Lung (tissue), 11 donors: ENCODE measurements at regions not wholly inside any gene's neighbourhood (a gene's known extent, or its start where the extent isn't known, plus 50 kb on each side); places are given as distances from the start of the nearest gene placed in this dataset.

ENCODE experiments used
- ATAC-seq: fragments of 200-7000 bp; cut with Tn5 transposase; one replicate; pipeline ENCODE4 v1.9.1; 2020; ENCODE audit warnings: moderate number of reproducible peaks; ENCODE audit not compliant: insufficient read depth, low FRiP score
- DNase-seq, 3 donors: peaks; one replicate each; pipeline ENCODE4 v3.0.0-alpha.2; 2013 to 2017
- H3K27ac ChIP-seq, 2 donors: one replicate each; pipeline ENCODE4 v1.5.1; 2013; ENCODE audit warnings: mild to moderate bottlenecking in 2 of 2, moderate library complexity in 2 of 2, control low read depth in 1 of 2, inconsistent platforms in 1 of 2, low read depth in 1 of 2, low read length in 1 of 2
- H3K27me3 ChIP-seq, 3 donors: one replicate each; pipeline ENCODE4 v1.5.1; 2013; ENCODE audit warnings: low read length in 2 of 3; ENCODE audit not compliant: control insufficient read depth in 3 of 3, insufficient read depth in 3 of 3
- H3K36me3 ChIP-seq, 4 donors: one replicate each; pipeline ENCODE4 v1.5.1; 2013; ENCODE audit warnings: low read length in 4 of 4, mild to moderate bottlenecking in 1 of 4, moderate library complexity in 1 of 4; ENCODE audit not compliant: control insufficient read depth in 4 of 4, insufficient read depth in 4 of 4
- H3K4me1 ChIP-seq, 5 donors: one replicate each; pipeline ENCODE4 v1.5.1; 2013; ENCODE audit warnings: low read length in 5 of 5, mild to moderate bottlenecking in 2 of 5, moderate library complexity in 1 of 5; ENCODE audit not compliant: control insufficient read depth in 5 of 5, insufficient read depth in 5 of 5
- H3K4me3 ChIP-seq: one replicate; pipeline ENCODE4 v1.5.1; 2013; ENCODE audit warnings: mild to moderate bottlenecking, control low read depth, moderate library complexity
- H3K9ac ChIP-seq, 2 donors: one replicate each; pipeline ENCODE4 v1.5.1; 2013; ENCODE audit warnings: low read length in 2 of 2, control low read depth in 1 of 2; ENCODE audit not compliant: insufficient read depth in 1 of 2
- H3K9me3 ChIP-seq, 4 donors: one replicate each; pipeline ENCODE4 v1.5.1; 2013; ENCODE audit warnings: low read length in 3 of 4, mild to moderate bottlenecking in 1 of 4, moderate library complexity in 1 of 4; ENCODE audit not compliant: control insufficient read depth in 4 of 4, insufficient read depth in 3 of 4
- WGBS, 2 donors: extraction: QIAGEN DNeasy Blood & Tissue Kit; methylation state at CpG; one replicate each; pipeline ENCODE4 v1.1.7; 2013; 5-methylcytosine and 5-hydroxymethylcytosine counted together
- TF ChIP-seq, protein P1 (sequence below): IDR thresholded peaks from 2 replicates; pipeline ENCODE4 v1.5.1; 2012; ENCODE audit warnings: mild to moderate bottlenecking; ENCODE audit errors: control extremely low read depth, extremely low read depth
- donor health status: control.
- donor health status: control.
- donor health status: Bipolar disorder and iron deficiency.
- donor health status: healthy.
- donor health status: DM: yes; HTN: yes; CAD: no.

DNA sequence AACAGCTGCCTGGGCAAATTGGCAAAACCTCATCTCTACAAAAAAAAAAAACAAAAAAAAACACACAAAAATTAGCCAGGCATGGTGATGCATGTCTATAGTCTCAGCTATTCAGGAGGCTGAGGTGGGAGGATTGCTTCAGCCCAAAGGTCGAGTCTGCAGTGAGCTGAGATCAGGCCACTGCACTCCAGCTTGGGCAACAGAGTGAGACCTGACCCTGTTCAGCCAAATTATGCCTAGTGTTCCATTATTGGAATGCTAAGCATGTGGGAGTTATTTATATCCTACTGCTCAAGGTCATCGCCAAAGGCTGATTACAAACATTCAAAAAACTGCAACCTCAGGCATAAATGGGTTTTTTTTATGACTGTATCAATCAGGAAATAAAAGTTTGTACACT, 1251.0 kb upstream of the PCDH9 start:
- Histone ChIP-seq H3K27me3 (no peaks in the 10 kb centered on the region), H3K27ac (no peak overlapping the region), H3K9me3 (no peaks in the 10 kb centered on the region), H3K4me3 (no peak overlapping the region), H3K36me3 (no peaks in the 10 kb centered on the region), H3K9ac (no peak overlapping the region), H3K4me1 (no peaks in the 10 kb centered on the region)
- TF ChIP-seq, protein P1, sequence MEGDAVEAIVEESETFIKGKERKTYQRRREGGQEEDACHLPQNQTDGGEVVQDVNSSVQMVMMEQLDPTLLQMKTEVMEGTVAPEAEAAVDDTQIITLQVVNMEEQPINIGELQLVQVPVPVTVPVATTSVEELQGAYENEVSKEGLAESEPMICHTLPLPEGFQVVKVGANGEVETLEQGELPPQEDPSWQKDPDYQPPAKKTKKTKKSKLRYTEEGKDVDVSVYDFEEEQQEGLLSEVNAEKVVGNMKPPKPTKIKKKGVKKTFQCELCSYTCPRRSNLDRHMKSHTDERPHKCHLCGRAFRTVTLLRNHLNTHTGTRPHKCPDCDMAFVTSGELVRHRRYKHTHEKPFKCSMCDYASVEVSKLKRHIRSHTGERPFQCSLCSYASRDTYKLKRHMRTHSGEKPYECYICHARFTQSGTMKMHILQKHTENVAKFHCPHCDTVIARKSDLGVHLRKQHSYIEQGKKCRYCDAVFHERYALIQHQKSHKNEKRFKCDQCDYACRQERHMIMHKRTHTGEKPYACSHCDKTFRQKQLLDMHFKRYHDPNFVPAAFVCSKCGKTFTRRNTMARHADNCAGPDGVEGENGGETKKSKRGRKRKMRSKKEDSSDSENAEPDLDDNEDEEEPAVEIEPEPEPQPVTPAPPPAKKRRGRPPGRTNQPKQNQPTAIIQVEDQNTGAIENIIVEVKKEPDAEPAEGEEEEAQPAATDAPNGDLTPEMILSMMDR: no peak
- ATAC-seq (no peak), DNase-seq (no peak)
- 52 to 61% methylated on average over 2 of the region's 2 CpGs for WGBS, 2 donors

DNA sequence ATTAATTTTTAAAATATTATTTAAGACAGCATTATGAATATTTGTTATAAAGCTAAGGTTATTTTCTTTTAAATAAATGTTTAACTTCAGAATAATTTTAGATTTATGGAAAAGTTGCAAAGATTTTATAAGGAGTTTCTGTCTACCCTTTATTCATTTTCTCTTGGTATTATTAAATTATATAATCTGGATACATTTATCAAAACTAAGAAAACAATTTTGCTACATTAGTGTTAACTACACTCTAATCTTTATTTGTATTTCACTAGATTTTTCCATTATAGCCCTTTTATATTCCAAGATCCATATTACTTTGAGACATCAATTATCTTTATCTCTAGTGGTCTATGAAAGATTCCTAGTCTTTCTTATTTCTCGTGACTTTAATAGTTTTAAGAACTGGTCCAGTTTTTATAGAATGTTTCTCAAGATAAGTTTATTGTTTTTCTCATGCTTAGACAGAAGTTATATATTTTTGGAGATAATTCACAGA, 1243.7 kb upstream of the PCDH9 start:
- 71 to 78% methylated on average over 1 of the region's 1 CpG for WGBS, 2 donors
- no peaks in the 10 kb centered on the region for H3K27me3 ChIP-seq

DNA sequence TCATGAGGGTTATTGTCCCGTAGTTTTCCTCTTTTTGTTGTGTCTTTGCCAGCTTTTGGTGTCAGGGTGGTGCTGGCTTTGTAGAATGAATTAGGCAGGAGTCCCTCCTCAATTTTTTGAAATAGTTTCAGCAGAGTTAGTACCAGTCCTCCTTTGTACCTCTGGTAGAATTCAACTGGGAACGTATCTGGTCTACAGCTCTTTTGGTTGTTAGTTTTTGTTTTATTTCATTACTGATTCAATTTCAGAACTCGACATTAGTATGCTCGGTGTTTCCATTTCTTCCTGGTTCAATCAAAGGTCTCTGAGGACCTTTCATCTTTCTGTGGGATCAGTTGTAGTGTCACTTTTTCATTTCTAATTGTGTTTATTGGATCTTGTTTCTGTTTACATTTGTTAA, 1237.0 kb upstream of the PCDH9 start:
- DNase-seq (no peak), ATAC-seq (no peak)
- H3K9ac ChIP-seq: no peak overlapping the region
- H3K4me3 ChIP-seq: no peak overlapping the region
- TF ChIP-seq, protein P1: no peak
- H3K36me3 ChIP-seq: no peaks in the 10 kb centered on the region
- H3K27ac ChIP-seq: no peak overlapping the region
- H3K4me1 ChIP-seq: no peaks in the 10 kb centered on the region
- WGBS, 2 donors: 76 to 82% methylated on average over 4 of the region's 4 CpGs
- H3K9me3 ChIP-seq: no peaks in the 10 kb centered on the region
- no peaks in the 10 kb centered on the region for H3K27me3 ChIP-seq

More for the DNA sequence above, 1243.7 kb upstream of the PCDH9 start:
- Histone ChIP-seq H3K4me3 (no peak overlapping the region), H3K4me1 (no peaks in the 10 kb centered on the region), H3K9ac (no peak overlapping the region), H3K27ac (no peak overlapping the region), H3K9me3 (no peaks in the 10 kb centered on the region), H3K36me3 (no peaks in the 10 kb centered on the region)
- DNase-seq: no peak
- ATAC-seq: no peak
- TF ChIP-seq, protein P1: no peak

DNA sequence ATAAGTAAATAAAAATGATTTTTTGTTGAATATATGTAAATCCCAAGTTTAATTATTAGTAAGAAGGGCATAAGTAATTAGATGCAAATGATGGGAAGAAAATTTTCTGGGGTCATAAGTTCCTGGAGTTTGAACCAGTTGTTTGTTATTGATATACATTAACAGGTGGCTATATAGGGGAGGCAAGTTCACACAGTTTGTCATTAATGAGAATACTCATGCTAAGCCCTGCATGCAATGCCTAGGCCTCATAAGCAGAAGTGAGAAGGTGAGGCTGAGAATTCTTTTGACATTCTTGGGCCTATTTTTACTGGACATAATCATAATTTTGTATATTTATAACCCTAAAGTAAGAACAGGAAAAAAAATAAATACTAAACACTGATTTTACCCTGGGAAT, 1210.7 kb upstream of the PCDH9 start:
- H3K27ac ChIP-seq: no peak overlapping the region
- H3K9ac ChIP-seq: no peak overlapping the region
- H3K27me3 ChIP-seq: no peaks in the 10 kb centered on the region
- TF ChIP-seq, protein P1: no peak
- ATAC-seq: no peak
- no peak for DNase-seq
- H3K4me1 ChIP-seq: no peaks in the 10 kb centered on the region
- H3K36me3 ChIP-seq: no peaks in the 10 kb centered on the region
- H3K4me3 ChIP-seq: no peak overlapping the region
- no peaks in the 10 kb centered on the region for H3K9me3 ChIP-seq
